B cell (primary cell): ENCODE measurements at regions not wholly inside any gene's neighbourhood (a gene's known extent, or its start where the extent isn't known, plus 50 kb on each side); places are given as distances from the start of the nearest gene placed in this dataset.
A peak's percentile ranks its signal among the peaks of the same experiment; 100 is the strongest.

Experiments used
- ATAC-seq: fragments of 200-7000 bp; cut with Tn5 transposase; one replicate; pipeline ENCODE4 v1.10.0; 2021; ENCODE audit warnings: low read depth, mild to moderate bottlenecking, moderate number of reproducible peaks, moderate library complexity
- CTCF ChIA-PET: fragments of 350-600 bp; sonication (Branson Sonifier 250); formaldehyde crosslinking; loops from one replicate; lab custom pipeline; 2021; ENCODE audit warnings: antibody characterized with exemption, inconsistent platforms; lab: Charles Lee
- POLR2A ChIA-PET: fragments of 350-600 bp; sonication (Branson Sonifier 250); formaldehyde crosslinking; loops from one replicate; lab custom pipeline; 2021; ENCODE audit warnings: antibody characterized with exemption; lab: Charles Lee
- DNase-seq: peaks from one replicate; pipeline ENCODE4 v3.0.0; 2013
- H2AFZ ChIP-seq: 2 replicates; pipeline ENCODE4 v1.6.1; 2012; ENCODE audit warnings: mild to moderate bottlenecking, low read depth, low read length; ENCODE audit not compliant: insufficient read depth, poor library complexity, severe bottlenecking
- H3K27ac ChIP-seq, 2 donors: 1 replicate in 1 of 2; 2 replicates in 1 of 2; pipeline ENCODE4 v1.5.1; 2012 to 2013; ENCODE audit warnings: low read length in 2 of 2, mild to moderate bottlenecking in 2 of 2, moderate library complexity in 1 of 2
- H3K27me3 ChIP-seq, 4 experiments: fragments of 200-600 bp in 1 of 4; sonication (generic) in 1 of 4; replicated peaks in 1 of 4; 1 replicate in 2 of 4; 2 replicates in 2 of 4; pipeline versions ENCODE4 v1.6.1 to v1.7.0; 2013 to 2016; ENCODE audit warnings: low read length in 3 of 4, mild to moderate bottlenecking in 2 of 4, mixed read lengths in 1 of 4, moderate library complexity in 1 of 4; ENCODE audit not compliant: insufficient read depth in 4 of 4, control insufficient read depth in 3 of 4; ENCODE audit errors: control extremely low read depth in 1 of 4
- H3K36me3 ChIP-seq, 2 experiments: replicated peaks in 1 of 2; 1 replicate in 1 of 2; 2 replicates in 1 of 2; pipeline versions ENCODE4 v1.6.1 to v1.7.1; 2013; ENCODE audit warnings: low read length in 1 of 2; ENCODE audit not compliant: insufficient read depth in 2 of 2, control insufficient read depth in 1 of 2; ENCODE audit errors: control extremely low read depth in 1 of 2, extremely low read depth in 1 of 2
- H3K4me1 ChIP-seq, 2 donors: fragments of 200-600 bp in 1 of 2; sonication (generic) in 1 of 2; 1 replicate in 1 of 2; 2 replicates in 1 of 2; pipeline versions ENCODE4 v1.5.1 to v1.6.1; 2013 to 2017; ENCODE audit warnings: low read length in 2 of 2; ENCODE audit not compliant: control insufficient read depth in 2 of 2, insufficient read depth in 2 of 2
- H3K4me2 ChIP-seq: replicated peaks from 2 replicates; pipeline ENCODE3; 2012; ENCODE audit warnings: mild to moderate bottlenecking, low read depth, low read length; ENCODE audit not compliant: poor library complexity, severe bottlenecking
- H3K4me3 ChIP-seq, 5 experiments: fragments of 200-600 bp in 1 of 5; sonication (generic) in 1 of 5; 1 replicate in 3 of 5; 2 replicates in 2 of 5; pipeline versions ENCODE4 v1.5.1 to v1.7.0; 2011 to 2016; ENCODE audit warnings: low read length in 4 of 5, mild to moderate bottlenecking in 4 of 5, low read depth in 2 of 5, control low read depth in 1 of 5, moderate library complexity in 1 of 5; ENCODE audit not compliant: insufficient read depth in 1 of 5; ENCODE audit errors: control extremely low read depth in 1 of 5, extremely low read depth in 1 of 5
- H3K79me2 ChIP-seq: fragments of 200-600 bp; sonication (generic); one replicate; pipeline ENCODE4 v1.6.0; 2016; ENCODE audit warnings: low read length; ENCODE audit not compliant: control insufficient read depth, insufficient read depth
- H3K9ac ChIP-seq: fragments of 200-600 bp; sonication (generic); 2 replicates; pipeline ENCODE4 v1.6.1; 2017; ENCODE audit warnings: mild to moderate bottlenecking, low read length, moderate library complexity
- H3K9me3 ChIP-seq, 3 donors: one replicate each; pipeline versions ENCODE4 v1.6.1 to v1.7.1; 2013; ENCODE audit warnings: low read length in 2 of 3; ENCODE audit not compliant: control insufficient read depth in 2 of 3, insufficient read depth in 1 of 3; ENCODE audit errors: control extremely low read depth in 1 of 3
- H4K20me1 ChIP-seq: 2 replicates; pipeline ENCODE4 v1.6.0; 2012; ENCODE audit warnings: mild to moderate bottlenecking, low read length; ENCODE audit not compliant: insufficient read depth, control insufficient read depth, poor library complexity, severe bottlenecking
- H3K27ac Mint-ChIP-seq: one replicate; pipeline ENCODE4 v1.8.0; 2021; ENCODE audit warnings: mixed read lengths
- H3K27me3 Mint-ChIP-seq: one replicate; pipeline ENCODE4 v1.8.0; 2021; ENCODE audit warnings: mixed read lengths
- H3K4me1 Mint-ChIP-seq: one replicate; pipeline ENCODE4 v1.8.0; 2021; ENCODE audit warnings: mixed read lengths
- H3K4me3 Mint-ChIP-seq: one replicate; pipeline ENCODE4 v1.8.0; 2021; ENCODE audit warnings: mixed read lengths
- H3K9me3 Mint-ChIP-seq: one replicate; pipeline ENCODE4 v1.8.0; 2022; ENCODE audit warnings: mixed read lengths; ENCODE audit not compliant: insufficient read depth
- EZH2 ChIP-seq: IDR thresholded peaks from 2 replicates; pipeline ENCODE4 v1.6.1; 2012; ENCODE audit warnings: borderline replicate concordance, low read depth, mild to moderate bottlenecking, moderate library complexity, low read length; ENCODE audit not compliant: insufficient read depth, poor library complexity, severe bottlenecking
- WGBS: methylation state at CpG from one replicate; pipeline ENCODE4 v1.1.5; 2013; ENCODE audit warnings: missing lambda C conversion rate; ENCODE audit not compliant: insufficient coverage; 5-methylcytosine and 5-hydroxymethylcytosine counted together
- intact Hi-C: fragments of 100-400 bp; cut with micrococcal nuclease; formaldehyde crosslinking; loops from one replicate; pipeline ENCODE4 v1.10.0; 2022
- TF ChIP-seq, protein P1 (sequence below): fragments of 200-600 bp; IDR thresholded peaks from one replicate; pipeline ENCODE4 v1.8.0; 2022; ENCODE audit warnings: antibody characterized with exemption, mild to moderate bottlenecking

- Histone ChIP-seq H3K9ac (no peak overlapping the region), H2AFZ (no peak overlapping the region), H3K4me2 (no peak overlapping the region), H3K9me3 (no peaks in the 10 kb centered on the region), H4K20me1 (no peaks in the 10 kb centered on the region), H3K4me1 (peaks cover 10% of the 10 kb centered on the region in 2 donors), H3K36me3 (no peaks in the 10 kb centered on the region), H3K4me3 (no peak overlapping the region), H3K27ac (no peak overlapping the region), H3K27me3 (peaks cover 0 to 20% (median 12%) of the 10 kb centered on the region in 4 experiments), H3K79me2 (no peaks in the 10 kb centered on the region)
- CTCF ChIA-PET, result interaction anchor here (1.0 kb wide), 1 partner anchor 355 kb away, joined by 3 read pairs; no protein-coding TSS in a partner anchor
- no peak overlapping the region for H3K27ac Mint-ChIP-seq
- no peak for ATAC-seq
- H3K4me1 Mint-ChIP-seq, result peaks cover 13% of the 10 kb centered on the region
- no peak overlapping the region for H3K4me3 Mint-ChIP-seq
- POLR2A ChIA-PET, result no interaction called here
- intact Hi-C loops, result no loop called here
- no peaks in the 10 kb centered on the region for H3K9me3 Mint-ChIP-seq
- no peak for TF ChIP-seq EZH2
- TF ChIP-seq, protein P1, sequence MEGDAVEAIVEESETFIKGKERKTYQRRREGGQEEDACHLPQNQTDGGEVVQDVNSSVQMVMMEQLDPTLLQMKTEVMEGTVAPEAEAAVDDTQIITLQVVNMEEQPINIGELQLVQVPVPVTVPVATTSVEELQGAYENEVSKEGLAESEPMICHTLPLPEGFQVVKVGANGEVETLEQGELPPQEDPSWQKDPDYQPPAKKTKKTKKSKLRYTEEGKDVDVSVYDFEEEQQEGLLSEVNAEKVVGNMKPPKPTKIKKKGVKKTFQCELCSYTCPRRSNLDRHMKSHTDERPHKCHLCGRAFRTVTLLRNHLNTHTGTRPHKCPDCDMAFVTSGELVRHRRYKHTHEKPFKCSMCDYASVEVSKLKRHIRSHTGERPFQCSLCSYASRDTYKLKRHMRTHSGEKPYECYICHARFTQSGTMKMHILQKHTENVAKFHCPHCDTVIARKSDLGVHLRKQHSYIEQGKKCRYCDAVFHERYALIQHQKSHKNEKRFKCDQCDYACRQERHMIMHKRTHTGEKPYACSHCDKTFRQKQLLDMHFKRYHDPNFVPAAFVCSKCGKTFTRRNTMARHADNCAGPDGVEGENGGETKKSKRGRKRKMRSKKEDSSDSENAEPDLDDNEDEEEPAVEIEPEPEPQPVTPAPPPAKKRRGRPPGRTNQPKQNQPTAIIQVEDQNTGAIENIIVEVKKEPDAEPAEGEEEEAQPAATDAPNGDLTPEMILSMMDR, result no peak
- 40% methylated on average over 1 of the region's 1 CpG for WGBS
- peaks cover 63% of the 10 kb centered on the region for H3K27me3 Mint-ChIP-seq
- no peak for DNase-seq
Measured at GRCh38 chr7:142647749-142648148, 101.5 kb upstream of the PRSS1 start.

DNA sequence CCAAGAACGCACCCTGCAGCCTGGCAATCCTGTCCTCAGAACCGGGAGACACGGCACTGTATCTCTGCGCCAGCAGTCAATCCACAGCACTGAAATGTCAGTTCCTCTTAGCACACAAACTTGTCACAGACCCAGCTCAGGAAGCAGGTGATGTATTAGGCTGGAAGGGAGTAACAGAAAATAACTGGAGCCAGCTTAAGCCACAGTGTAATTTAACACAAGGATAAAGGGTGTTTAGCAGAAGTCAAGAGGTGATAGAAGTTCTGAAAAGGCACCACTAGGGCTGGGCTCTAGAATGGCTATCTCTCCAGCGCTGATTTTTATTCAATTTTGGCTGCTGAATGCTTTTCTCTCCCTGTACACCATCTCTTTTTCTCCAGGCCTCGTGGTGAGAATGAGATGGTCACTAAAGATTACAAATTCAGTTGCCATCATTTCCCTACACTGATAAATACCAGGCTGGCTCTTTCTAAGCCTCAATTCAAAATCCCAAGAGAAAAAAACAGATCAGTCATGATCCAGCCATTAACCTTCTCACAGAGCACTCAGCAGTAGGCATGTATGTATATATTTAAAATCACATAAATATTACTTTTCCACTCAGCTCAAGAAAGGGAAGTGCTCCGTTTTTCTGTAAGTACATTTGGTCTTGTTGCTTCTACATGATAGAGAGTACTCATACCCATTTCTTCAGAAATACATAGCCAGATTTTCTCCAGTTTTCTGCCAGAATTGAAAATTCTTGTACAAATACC, 102.7 kb upstream of the PRSS1 start:
- peaks cover 13% of the 10 kb centered on the region for H3K4me1 Mint-ChIP-seq
- Histone ChIP-seq H3K4me1 (peaks cover 10% of the 10 kb centered on the region in 2 donors), H3K27me3 (peaks cover 0 to 20% (median 12%) of the 10 kb centered on the region in 4 experiments), H3K27ac (no peak overlapping the region), H2AFZ (peak overlapping the region; percentile 54), H3K9ac (peak overlapping the region; percentile 42), H3K4me3 (peak overlapping the region in 1 of 5 experiments; percentile 43), H3K79me2 (no peaks in the 10 kb centered on the region), H3K9me3 (no peaks in the 10 kb centered on the region), H3K36me3 (no peaks in the 10 kb centered on the region), H3K4me2 (peak overlapping the region; percentile 63), H4K20me1 (no peaks in the 10 kb centered on the region)
- intact Hi-C loops, result no loop called here
- ATAC-seq (peak; percentile 24), DNase-seq (peak; percentile 30)
- H3K4me3 Mint-ChIP-seq, result peak overlapping the region; percentile 67
- peaks cover 63% of the 10 kb centered on the region for H3K27me3 Mint-ChIP-seq
- no peaks in the 10 kb centered on the region for H3K9me3 Mint-ChIP-seq
- ChIA-PET POLR2A (no interaction called here), CTCF (interaction anchor here (1.6 kb wide), 1 partner anchor 165 kb away, joined by 5 read pairs; no protein-coding TSS in a partner anchor)
- TF ChIP-seq EZH2, result no peak
- TF ChIP-seq, protein P1, result no peak
- WGBS, result no CpG with 5 or more reads among the region's 7 CpGs
- no peak overlapping the region for H3K27ac Mint-ChIP-seq
